Stimulated activated naive CD8-positive, alpha-beta T cell treated with anti-CD3 and anti-CD28 coated beads, Interleukin-15, Interleukin-2, amounts not matched to agents 100 ng/mL and 50 ng/mL, for 24 hours (primary cell): ENCODE measurements at regions not wholly inside any gene's neighbourhood (a gene's known extent, or its start where the extent isn't known, plus 50 kb on each side); places are given as distances from the start of the nearest gene placed in this dataset.
"Not testable (repeated sequence)": the region's sequence is repeated elsewhere in the genome, so short reads cannot be mapped to it uniquely, and the experiment has no call there.

Source experiments
- H3K27ac Mint-ChIP-seq: one replicate; pipeline ENCODE4 v1.8.0; 2021; ENCODE audit warnings: mild to moderate bottlenecking, mixed read lengths
- H3K27me3 Mint-ChIP-seq: one replicate; pipeline ENCODE4 v1.8.0; 2021; ENCODE audit warnings: mixed read lengths
- H3K36me3 Mint-ChIP-seq: one replicate; pipeline ENCODE4 v1.8.0; 2021; ENCODE audit warnings: low read depth, mixed read lengths
- H3K4me1 Mint-ChIP-seq: one replicate; pipeline ENCODE4 v1.8.0; 2021; ENCODE audit warnings: low read depth, mixed read lengths
- H3K4me3 Mint-ChIP-seq: one replicate; pipeline ENCODE4 v1.8.0; 2021; ENCODE audit warnings: mild to moderate bottlenecking, mixed read lengths
- H3K9me3 Mint-ChIP-seq: one replicate; pipeline ENCODE4 v1.8.0; 2021; ENCODE audit warnings: mixed read lengths

DNA sequence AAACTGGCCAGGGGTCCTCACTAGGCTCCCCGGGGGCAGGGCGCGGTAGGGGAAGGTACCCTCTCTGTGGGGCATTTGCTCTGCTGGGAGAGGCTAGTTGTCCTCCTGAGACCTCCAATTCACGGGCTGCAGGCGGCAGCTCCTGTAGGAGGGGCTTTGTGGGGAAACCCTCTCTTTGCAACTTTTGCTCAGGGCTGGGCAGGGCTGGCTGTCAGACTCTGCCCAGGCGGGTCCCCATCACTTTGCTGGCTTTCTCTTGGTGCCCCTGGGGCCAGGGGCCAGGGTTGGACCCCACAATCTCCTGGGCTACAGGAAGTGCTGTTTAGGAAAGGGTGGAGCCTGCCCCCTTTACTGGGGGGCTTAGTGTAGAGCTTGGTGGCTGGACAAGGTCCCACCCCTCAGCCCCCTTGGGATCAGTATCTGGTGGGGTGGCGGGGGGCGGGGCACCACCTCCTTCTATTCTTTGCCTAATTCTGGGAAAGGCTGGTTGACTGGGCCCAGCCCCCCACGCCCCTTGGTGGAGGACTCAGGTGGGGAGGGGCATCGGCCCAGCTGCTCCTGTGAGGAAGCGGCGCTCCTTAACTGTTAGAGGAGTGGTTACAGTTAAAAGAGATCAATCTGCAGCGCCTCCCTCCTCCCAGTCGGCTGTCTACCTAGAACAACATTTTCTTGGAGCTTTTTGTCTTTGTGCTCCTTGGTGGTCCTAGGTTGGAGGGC lies 918.7 kb downstream of the AACS start:
- Mint-ChIP-seq H3K36me3 (no peaks in the 10 kb centered on the region), H3K4me1 (no peaks in the 10 kb centered on the region), H3K4me3 (no peak overlapping the region), H3K27ac (no peak overlapping the region), H3K9me3 (peaks cover 4% of the 10 kb centered on the region), H3K27me3 (peaks cover 8% of the 10 kb centered on the region)

GRCh38 chr12:125988545-125988944 lies 923.3 kb downstream of the AACS start:
- Mint-ChIP-seq H3K36me3 (no peaks in the 10 kb centered on the region), H3K27me3 (peaks cover 12% of the 10 kb centered on the region), H3K4me3 (no peak overlapping the region), H3K4me1 (no peaks in the 10 kb centered on the region), H3K9me3 (peaks cover 4% of the 10 kb centered on the region), H3K27ac (no peak overlapping the region)

DNA sequence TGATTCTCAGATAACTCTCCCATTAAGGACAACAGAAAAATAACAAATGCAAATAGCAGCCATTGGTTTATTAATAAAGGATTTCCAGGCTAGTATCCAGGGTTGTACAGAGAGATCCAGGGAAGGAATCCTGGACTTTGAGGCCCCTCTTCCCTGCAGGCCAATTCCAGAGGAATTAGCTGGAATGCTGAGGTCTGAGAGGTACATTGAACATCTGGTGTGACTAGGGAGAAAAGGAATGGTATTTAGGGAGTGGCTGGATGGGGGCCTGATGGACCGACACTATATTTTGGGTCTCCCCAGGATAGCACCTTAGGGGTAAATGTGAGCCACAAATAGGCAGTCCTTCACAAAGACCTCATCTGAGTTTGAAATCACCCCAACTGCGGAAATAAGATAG lies 924.5 kb downstream of the AACS start:
- Mint-ChIP-seq H3K4me1 (no peaks in the 10 kb centered on the region), H3K4me3 (no peak overlapping the region), H3K27me3 (peaks cover 12% of the 10 kb centered on the region), H3K9me3 (peaks cover 4% of the 10 kb centered on the region), H3K36me3 (no peaks in the 10 kb centered on the region), H3K27ac (no peak overlapping the region)

- no peaks in the 10 kb centered on the region for H3K27me3 Mint-ChIP-seq
- no peaks in the 10 kb centered on the region for H3K4me1 Mint-ChIP-seq
- no peak overlapping the region for H3K27ac Mint-ChIP-seq
- H3K9me3 Mint-ChIP-seq = peaks cover 4% of the 10 kb centered on the region
- no peaks in the 10 kb centered on the region for H3K36me3 Mint-ChIP-seq
- no peak overlapping the region for H3K4me3 Mint-ChIP-seq
These were observed 931.2 kb downstream of the AACS start for GRCh38 chr12:125996443-125996842.

GRCh38 chr12:125999628-126000027 lies 934.4 kb downstream of the AACS start:
- H3K36me3 Mint-ChIP-seq = no peaks in the 10 kb centered on the region
- no peak overlapping the region for H3K4me3 Mint-ChIP-seq
- H3K27ac Mint-ChIP-seq = no peak overlapping the region
- H3K27me3 Mint-ChIP-seq = no peaks in the 10 kb centered on the region
- peaks cover 20% of the 10 kb centered on the region for H3K9me3 Mint-ChIP-seq
- H3K4me1 Mint-ChIP-seq = no peaks in the 10 kb centered on the region

GRCh38 chr12:126019385-126019784 lies 954.1 kb downstream of the AACS start:
- peaks cover 26% of the 10 kb centered on the region for H3K9me3 Mint-ChIP-seq
- no peaks in the 10 kb centered on the region for H3K4me1 Mint-ChIP-seq
- H3K27ac Mint-ChIP-seq = no peak overlapping the region
- H3K36me3 Mint-ChIP-seq = no peaks in the 10 kb centered on the region
- no peaks in the 10 kb centered on the region for H3K27me3 Mint-ChIP-seq
- no peak overlapping the region for H3K4me3 Mint-ChIP-seq

- no peaks in the 10 kb centered on the region for H3K4me1 Mint-ChIP-seq
- H3K4me3 Mint-ChIP-seq = no peak overlapping the region
- no peaks in the 10 kb centered on the region for H3K27me3 Mint-ChIP-seq
- peaks cover 16% of the 10 kb centered on the region for H3K9me3 Mint-ChIP-seq
- H3K36me3 Mint-ChIP-seq = no peaks in the 10 kb centered on the region
- no peak overlapping the region for H3K27ac Mint-ChIP-seq
These were observed 956.4 kb downstream of the AACS start for GRCh38 chr12:126021675-126022074.

GRCh38 chr12:126027825-126028224 lies 962.6 kb downstream of the AACS start:
- Mint-ChIP-seq H3K9me3 (no peaks in the 10 kb centered on the region), H3K36me3 (no peaks in the 10 kb centered on the region), H3K4me1 (no peaks in the 10 kb centered on the region), H3K4me3 (no peak overlapping the region), H3K27ac (no peak overlapping the region), H3K27me3 (no peaks in the 10 kb centered on the region)

- Mint-ChIP-seq H3K27ac (no peak overlapping the region), H3K27me3 (no peaks in the 10 kb centered on the region), H3K4me1 (no peaks in the 10 kb centered on the region)
These were observed 965.3 kb downstream of the AACS start for GRCh38 chr12:126030573-126030972.

DNA sequence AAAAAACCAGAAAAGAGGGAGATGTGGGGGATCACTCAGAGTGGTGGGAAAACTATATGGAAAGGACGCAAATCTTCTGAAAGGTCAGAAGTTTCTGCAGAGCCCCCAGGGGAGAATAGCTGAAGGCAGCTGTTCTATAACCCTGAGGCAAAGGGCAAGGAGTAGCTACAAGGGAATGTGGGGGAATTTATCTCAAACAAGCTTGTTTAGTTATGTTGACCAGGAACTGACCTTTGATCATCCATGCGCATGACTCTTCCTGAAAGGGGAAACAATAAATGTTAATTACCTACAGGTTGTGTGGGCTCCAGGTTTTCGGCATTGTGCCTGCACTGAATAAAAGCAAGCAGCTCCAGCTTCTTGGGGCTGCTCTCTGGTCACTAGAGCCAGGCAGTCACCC lies 968.5 kb downstream of the AACS start:
- H3K36me3 Mint-ChIP-seq = no peaks in the 10 kb centered on the region
- no peaks in the 10 kb centered on the region for H3K4me1 Mint-ChIP-seq
- H3K27me3 Mint-ChIP-seq = no peaks in the 10 kb centered on the region
- H3K27ac Mint-ChIP-seq = no peak overlapping the region
- H3K9me3 Mint-ChIP-seq = peaks cover 8% of the 10 kb centered on the region
- no peak overlapping the region for H3K4me3 Mint-ChIP-seq

More at GRCh38 chr12:126030573-126030972, 965.3 kb downstream of the AACS start:
- Mint-ChIP-seq H3K36me3 (no peaks in the 10 kb centered on the region), H3K4me3 (no peak overlapping the region), H3K9me3 (no peaks in the 10 kb centered on the region)

DNA sequence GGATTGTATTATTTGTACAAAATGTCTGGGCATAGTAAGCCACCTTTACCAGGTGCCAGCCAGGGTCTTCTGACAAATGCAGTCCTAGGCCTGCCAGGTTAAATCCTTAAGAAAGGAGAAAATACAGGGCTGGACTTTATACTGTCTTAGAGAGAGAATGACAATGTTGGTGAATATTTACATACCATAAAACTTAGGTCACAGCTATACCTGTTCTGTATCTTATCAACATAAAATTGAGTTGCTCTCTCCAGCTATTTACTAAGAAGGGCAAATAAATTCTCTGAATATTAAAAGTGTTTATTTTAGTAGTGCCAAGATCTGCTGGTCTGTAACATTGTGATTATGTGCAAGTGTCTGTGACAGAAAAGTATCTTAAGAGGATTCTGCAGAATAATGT lies 971.1 kb downstream of the AACS start:
- Mint-ChIP-seq H3K27me3 (no peaks in the 10 kb centered on the region), H3K9me3 (peaks cover 8% of the 10 kb centered on the region), H3K27ac (no peak overlapping the region), H3K4me1 (no peaks in the 10 kb centered on the region), H3K36me3 (no peaks in the 10 kb centered on the region), H3K4me3 (no peak overlapping the region)

DNA sequence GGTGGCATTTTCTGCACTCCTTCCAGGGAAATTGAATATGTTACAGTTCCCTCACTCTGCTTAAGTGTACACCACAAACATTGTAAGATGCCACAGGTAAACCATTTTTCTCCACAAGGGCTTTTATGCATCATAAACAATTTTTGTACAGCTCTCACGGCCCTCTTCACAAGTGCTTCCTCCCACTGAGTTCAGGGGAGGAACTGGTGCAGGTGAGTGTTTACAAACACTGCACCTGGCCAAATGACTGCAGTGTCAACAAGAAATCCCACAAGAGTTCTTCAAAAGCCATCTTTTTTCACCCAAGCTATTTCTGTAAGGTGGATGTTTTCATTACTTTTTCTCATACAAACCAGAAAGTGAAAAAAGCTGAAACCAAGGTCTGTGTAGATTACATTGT lies 973.2 kb downstream of the AACS start:
- H3K36me3 Mint-ChIP-seq = no peaks in the 10 kb centered on the region
- no peak overlapping the region for H3K4me3 Mint-ChIP-seq
- peaks cover 8% of the 10 kb centered on the region for H3K9me3 Mint-ChIP-seq
- H3K4me1 Mint-ChIP-seq = no peaks in the 10 kb centered on the region
- no peak overlapping the region for H3K27ac Mint-ChIP-seq
- H3K27me3 Mint-ChIP-seq = no peaks in the 10 kb centered on the region

DNA sequence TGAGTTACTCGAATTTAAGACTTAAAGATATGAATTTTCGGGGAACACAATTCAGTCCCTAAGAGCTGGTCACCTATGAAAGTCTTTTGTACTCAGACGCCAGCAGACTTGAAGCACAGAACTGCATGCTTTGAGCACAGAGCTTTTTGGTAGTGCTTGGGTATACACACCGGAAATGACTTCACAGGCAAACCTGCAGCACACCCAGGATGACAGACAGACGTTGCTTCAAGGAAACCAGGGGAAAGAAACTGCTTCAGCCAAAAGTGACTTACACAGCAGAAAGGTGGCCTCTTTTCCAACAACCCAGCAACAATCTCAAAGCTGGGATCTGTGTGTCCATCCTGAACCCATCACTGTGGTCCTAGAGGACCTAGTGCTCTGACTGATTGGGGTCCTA lies 975.1 kb downstream of the AACS start:
- no peak overlapping the region for H3K27ac Mint-ChIP-seq
- H3K36me3 Mint-ChIP-seq = no peaks in the 10 kb centered on the region
- H3K27me3 Mint-ChIP-seq = no peaks in the 10 kb centered on the region
- no peak overlapping the region for H3K4me3 Mint-ChIP-seq
- H3K4me1 Mint-ChIP-seq = no peaks in the 10 kb centered on the region
- peaks cover 8% of the 10 kb centered on the region for H3K9me3 Mint-ChIP-seq

DNA sequence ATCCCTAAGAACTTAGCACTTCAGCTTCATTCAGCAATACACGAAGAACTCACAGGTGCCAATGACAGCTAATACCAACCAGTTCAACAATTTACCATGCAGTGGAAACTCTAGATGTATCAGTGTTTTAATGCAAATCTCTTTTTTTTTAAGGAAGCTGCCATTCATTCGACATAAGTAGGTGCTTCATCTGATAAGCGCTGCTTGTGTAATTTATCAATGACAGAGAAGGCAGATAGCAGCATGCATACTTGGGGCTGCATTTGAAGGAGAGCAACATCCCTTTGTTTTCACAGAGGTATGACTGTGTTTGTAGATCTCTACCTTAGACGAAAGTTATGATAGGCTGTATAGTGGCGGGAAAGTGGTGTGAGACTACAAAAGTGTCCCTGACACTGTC lies 977.1 kb downstream of the AACS start:
- Mint-ChIP-seq H3K4me1 (no peaks in the 10 kb centered on the region), H3K36me3 (no peaks in the 10 kb centered on the region), H3K9me3 (peaks cover 23% of the 10 kb centered on the region), H3K27ac (no peak overlapping the region), H3K4me3 (no peak overlapping the region), H3K27me3 (no peaks in the 10 kb centered on the region)

GRCh38 chr12:126049501-126049900 lies 984.3 kb downstream of the AACS start:
- H3K36me3 Mint-ChIP-seq, H3K4me1 Mint-ChIP-seq, H3K27me3 Mint-ChIP-seq, H3K4me3 Mint-ChIP-seq, H3K27ac Mint-ChIP-seq: not testable (repeated sequence)
- H3K9me3 Mint-ChIP-seq = peaks cover 37% of the 10 kb centered on the region

GRCh38 chr12:126051611-126052107 lies 986.4 kb downstream of the AACS start:
- Mint-ChIP-seq H3K27ac (no peak overlapping the region), H3K4me1 (no peaks in the 10 kb centered on the region), H3K4me3 (no peak overlapping the region), H3K27me3 (no peaks in the 10 kb centered on the region), H3K9me3 (peaks cover 34% of the 10 kb centered on the region), H3K36me3 (no peaks in the 10 kb centered on the region)
